ENCODE measurements at regions not wholly inside any gene's neighbourhood (a gene's known extent, or its start where the extent isn't known, plus 50 kb on each side); places are given as distances from the start of the nearest gene placed in this dataset.
"Not testable (repeated sequence)": the region's sequence is repeated elsewhere in the genome, so short reads cannot be mapped to it uniquely, and the experiment has no call there.

- not testable (repeated sequence) for TF ChIP-seq CTCF, POLR2A (IDR thresholded peaks at IDR 0.05)
These were observed 110.7 kb upstream of the PELI2 start for GRCh38 chr14:56007491-56007890.

Data from thyroid gland (tissue), 4 donors.